VCaP (cell line): ENCODE measurements at regions not wholly inside any gene's neighbourhood (a gene's known extent, or its start where the extent isn't known, plus 50 kb on each side); places are given as distances from the start of the nearest gene placed in this dataset.
A peak's percentile ranks its signal among the peaks of the same experiment; 100 is the strongest.

ENCODE experiments used
- H3K27ac ChIP-seq: fragments of 450-650 bp; 2 replicates; pipeline ENCODE4 v1.5.1; 2017
- TF ChIP-seq, protein P1 (sequence below): fragments of 450-650 bp; conservative IDR thresholded peaks from 2 replicates; pipeline ENCODE4 v1.5.1; 2017; ENCODE audit warnings: mild to moderate bottlenecking, moderate library complexity

- H3K27ac ChIP-seq, result no peak overlapping the region
- TF ChIP-seq, protein P1, sequence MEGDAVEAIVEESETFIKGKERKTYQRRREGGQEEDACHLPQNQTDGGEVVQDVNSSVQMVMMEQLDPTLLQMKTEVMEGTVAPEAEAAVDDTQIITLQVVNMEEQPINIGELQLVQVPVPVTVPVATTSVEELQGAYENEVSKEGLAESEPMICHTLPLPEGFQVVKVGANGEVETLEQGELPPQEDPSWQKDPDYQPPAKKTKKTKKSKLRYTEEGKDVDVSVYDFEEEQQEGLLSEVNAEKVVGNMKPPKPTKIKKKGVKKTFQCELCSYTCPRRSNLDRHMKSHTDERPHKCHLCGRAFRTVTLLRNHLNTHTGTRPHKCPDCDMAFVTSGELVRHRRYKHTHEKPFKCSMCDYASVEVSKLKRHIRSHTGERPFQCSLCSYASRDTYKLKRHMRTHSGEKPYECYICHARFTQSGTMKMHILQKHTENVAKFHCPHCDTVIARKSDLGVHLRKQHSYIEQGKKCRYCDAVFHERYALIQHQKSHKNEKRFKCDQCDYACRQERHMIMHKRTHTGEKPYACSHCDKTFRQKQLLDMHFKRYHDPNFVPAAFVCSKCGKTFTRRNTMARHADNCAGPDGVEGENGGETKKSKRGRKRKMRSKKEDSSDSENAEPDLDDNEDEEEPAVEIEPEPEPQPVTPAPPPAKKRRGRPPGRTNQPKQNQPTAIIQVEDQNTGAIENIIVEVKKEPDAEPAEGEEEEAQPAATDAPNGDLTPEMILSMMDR, result no peak
Measured at GRCh38 chr5:128591598-128592455, 53.8 kb upstream of the FBN2 start.

DNA sequence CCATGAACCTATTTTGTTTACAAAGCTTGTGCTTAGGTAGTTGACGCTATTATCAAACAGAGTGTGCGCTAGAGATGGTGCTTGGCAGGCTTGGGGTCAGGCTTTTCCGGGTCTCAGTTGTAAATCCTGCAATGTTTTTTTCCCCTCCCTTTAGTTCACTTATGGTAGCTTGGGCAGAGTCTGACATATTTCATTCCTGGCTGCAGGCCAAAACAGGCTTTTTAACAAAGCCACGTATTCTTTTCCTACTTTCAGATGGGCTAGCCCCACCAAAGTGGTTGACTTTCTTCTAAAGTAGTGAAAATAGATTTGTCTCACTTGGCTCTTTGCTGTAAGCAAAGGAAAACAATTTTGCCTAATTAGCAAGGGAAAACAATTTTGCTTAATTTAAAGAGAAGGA is 58.0 kb upstream of the FBN2 start:
- TF ChIP-seq, protein P1, result no peak
- H3K27ac ChIP-seq, result no peak overlapping the region

- no peak overlapping the region for H3K27ac ChIP-seq
- TF ChIP-seq, protein P1, result no peak
Measured at GRCh38 chr5:128597156-128597555, 59.1 kb upstream of the FBN2 start.

DNA sequence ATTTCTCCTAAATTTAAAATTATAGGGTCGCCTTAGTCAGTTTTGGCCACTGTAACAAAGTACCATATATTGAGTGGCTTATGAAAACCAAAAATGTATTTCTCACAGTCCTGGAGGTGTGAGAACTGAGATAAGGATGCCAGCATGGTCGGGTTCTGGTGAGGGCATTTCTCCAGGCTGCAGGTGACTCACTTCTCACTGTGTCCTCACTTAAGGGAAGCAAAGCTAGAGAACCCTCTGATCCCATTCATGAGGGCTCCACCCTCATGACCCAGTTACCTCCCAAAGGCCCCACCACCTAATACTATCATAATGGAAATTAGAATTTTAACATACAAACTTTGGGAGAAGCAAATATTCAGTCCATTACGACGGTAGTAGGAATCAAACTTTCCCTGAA is 75.1 kb upstream of the FBN2 start:
- H3K27ac ChIP-seq, result no peak overlapping the region
- TF ChIP-seq, protein P1, result no peak

DNA sequence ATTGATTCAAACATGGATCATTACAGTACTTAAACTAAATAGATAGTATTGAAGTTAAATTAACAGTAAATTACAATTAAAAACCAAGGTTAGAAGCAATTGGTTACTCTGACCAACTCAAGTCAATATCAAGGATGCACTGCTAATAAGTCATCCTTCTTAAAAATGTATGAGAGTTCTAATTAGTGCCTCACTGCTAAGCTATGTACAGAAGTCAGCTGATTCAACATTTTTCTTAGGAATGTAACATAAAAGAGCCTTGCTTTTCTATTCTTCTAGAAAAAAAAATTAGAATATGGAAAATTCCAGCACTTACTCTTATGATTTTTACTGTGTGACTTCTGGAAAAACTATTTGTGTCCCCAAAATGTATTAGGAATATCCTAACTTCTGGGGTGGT is 75.7 kb upstream of the FBN2 start:
- no peak overlapping the region for H3K27ac ChIP-seq
- TF ChIP-seq, protein P1, result no peak

DNA sequence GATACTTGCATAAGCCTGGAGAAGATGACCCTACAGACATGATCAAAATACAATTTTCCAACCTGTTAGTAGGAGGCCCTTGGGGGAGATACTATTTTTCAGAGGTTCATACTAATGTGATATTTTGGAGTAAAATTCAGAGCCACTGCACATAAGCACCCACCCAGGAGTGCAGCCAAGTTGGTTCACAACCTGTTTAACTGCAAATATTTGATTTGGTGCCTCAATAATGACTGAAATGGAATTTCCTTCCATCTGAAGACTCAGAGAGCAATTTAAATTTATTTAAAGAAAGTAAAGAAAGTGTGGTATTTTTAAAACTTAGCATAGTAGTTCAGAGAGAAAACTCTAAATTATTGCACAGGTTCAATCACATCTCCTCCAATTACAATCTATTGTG is 77.5 kb upstream of the FBN2 start:
- TF ChIP-seq, protein P1, result no peak
- H3K27ac ChIP-seq, result peak overlapping the region; percentile 71

DNA sequence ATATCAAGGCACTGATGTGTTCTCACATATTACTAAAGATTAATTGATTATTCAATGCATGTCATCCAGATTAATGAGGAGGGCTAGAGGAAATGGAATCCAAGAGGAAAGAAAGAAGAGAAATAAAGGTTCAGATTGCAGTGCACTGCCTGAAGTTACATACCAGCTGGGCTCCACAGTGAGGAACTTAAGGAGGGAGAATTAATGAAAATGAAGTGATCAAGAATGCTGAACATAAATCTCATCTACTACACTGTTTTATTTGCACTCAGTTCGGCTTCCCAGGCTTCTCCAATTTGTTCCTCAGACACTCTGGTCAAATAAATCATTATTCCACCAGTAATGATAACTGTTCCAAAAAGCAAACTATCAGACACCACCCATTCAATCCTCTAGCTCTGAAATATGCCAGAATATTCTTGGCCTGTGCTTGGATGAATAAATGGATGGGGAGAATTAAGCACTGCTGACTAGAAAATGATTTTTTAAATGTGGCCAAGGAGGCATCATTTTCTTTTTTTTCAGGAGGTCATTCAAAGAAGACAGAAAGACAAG is 88.6 kb upstream of the FBN2 start:
- no peak overlapping the region for H3K27ac ChIP-seq
- TF ChIP-seq, protein P1, result no peak
